ENCODE measurements at regions not wholly inside any gene's neighbourhood (a gene's known extent, or its start where the extent isn't known, plus 50 kb on each side); places are given as distances from the start of the nearest gene placed in this dataset.
"Not testable (repeated sequence)": the region's sequence is repeated elsewhere in the genome, so short reads cannot be mapped to it uniquely, and the experiment has no call there.

- no peak for DNase-seq (ENCODE audit: low read depth)
Observed at GRCh38 chr7:109751241-109751640, 1181.6 kb downstream of the DNAJB9 start.

DNA sequence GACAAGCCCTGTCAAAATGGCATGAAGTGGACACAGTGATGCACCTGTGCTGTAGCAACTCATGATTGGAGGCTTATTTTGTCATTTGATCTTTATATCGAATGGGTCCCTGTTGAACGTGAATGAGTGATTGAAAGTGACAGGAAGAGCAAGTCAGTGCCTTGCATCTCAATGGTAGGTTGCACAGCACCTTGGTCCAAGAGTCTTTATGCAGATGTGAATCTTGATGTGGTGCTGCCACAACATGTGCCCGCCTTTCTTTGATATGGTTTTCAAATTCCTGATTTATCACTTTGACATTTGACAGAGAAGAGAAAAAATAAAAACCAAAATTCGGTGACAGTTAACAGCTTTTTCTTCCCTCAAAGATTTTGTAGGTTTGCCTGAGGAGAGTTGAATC is 1182.4 kb downstream of the DNAJB9 start:
- DNase-seq (ENCODE audit: low read depth), result no peak

- no peak for DNase-seq (ENCODE audit: low read depth)
Observed at GRCh38 chr7:109757713-109758112, 1188.0 kb downstream of the DNAJB9 start.

DNA sequence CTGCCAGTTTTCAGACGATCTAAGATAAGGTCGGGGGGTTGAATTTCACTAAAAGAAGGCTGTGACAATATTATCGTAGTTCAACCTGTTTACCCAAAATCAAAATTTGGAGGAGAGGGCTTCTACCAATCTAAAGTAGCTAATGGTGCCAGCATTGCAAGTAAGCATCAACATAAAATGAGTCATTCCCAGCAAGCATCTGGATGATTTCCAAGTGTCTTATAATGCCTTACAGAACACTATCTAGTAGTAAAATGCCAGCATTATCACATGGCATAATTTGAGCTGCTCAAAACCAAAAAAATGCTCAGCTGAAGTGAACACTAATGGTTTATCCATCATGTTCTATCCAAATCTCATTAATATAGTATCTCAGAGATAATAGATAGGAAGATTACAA is 1193.9 kb downstream of the DNAJB9 start:
- DNase-seq (ENCODE audit: low read depth), result peak; percentile 13

GRCh38 chr7:109772161-109772560 is 1202.5 kb downstream of the DNAJB9 start:
- DNase-seq (ENCODE audit: low read depth), result no peak

- DNase-seq (ENCODE audit: low read depth), result no peak
Observed at GRCh38 chr7:109782806-109783205, 1213.1 kb downstream of the DNAJB9 start.

- DNase-seq (ENCODE audit: low read depth), result no peak
Observed at GRCh38 chr7:109806548-109806947, 1236.9 kb downstream of the DNAJB9 start.

- DNase-seq (ENCODE audit: low read depth), result no peak
Observed at GRCh38 chr7:109821156-109821555, 1251.5 kb downstream of the DNAJB9 start.

DNA sequence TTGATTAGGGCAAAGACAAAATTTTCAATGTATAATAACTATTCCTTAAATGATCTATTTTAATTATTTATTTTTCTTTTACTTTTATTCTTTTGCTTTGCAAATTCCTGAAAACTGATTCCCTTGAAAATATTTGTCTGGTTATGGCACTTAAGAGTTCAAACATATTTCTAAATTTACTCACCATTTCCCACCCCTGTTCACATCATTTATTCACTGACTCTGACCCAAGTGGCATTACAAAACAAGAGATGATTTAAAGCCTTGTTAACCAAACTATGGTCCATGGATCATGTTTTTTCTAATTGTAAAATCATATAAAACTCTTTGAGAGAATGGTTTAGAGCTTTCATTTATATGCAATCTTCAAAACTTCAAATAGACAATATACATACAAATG is 1256.1 kb upstream of the LRRN3 start:
- no peak for DNase-seq (ENCODE audit: low read depth)

- no peak for DNase-seq (ENCODE audit: low read depth)
Observed at GRCh38 chr7:109835577-109835976, 1255.3 kb upstream of the LRRN3 start.

GRCh38 chr7:109836016-109836415 is 1254.9 kb upstream of the LRRN3 start:
- no peak for DNase-seq (ENCODE audit: low read depth)

GRCh38 chr7:109842386-109842785 is 1248.5 kb upstream of the LRRN3 start:
- DNase-seq (ENCODE audit: low read depth), result no peak

DNA sequence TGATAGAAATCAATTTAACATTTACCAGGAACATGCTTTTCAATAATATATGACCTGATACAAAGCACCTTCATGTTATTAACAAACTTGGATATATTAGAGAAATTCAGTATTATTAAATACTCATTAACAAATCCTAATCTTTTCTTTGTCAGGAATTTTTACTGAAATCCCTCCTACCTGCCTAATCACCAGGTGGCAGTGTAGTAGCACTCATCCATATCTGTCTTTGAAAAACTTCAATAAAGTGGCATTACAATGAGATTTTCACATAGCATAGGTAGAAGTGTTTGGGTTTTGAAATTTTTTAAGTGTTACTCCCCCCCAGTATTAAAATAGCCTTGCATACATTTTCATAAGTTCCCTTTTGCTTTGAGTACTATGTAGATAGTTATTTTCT is 1246.6 kb upstream of the LRRN3 start:
- no peak for DNase-seq (ENCODE audit: low read depth)

- no peak for DNase-seq (ENCODE audit: low read depth)
Observed at GRCh38 chr7:109864230-109864629, 1226.7 kb upstream of the LRRN3 start.

DNA sequence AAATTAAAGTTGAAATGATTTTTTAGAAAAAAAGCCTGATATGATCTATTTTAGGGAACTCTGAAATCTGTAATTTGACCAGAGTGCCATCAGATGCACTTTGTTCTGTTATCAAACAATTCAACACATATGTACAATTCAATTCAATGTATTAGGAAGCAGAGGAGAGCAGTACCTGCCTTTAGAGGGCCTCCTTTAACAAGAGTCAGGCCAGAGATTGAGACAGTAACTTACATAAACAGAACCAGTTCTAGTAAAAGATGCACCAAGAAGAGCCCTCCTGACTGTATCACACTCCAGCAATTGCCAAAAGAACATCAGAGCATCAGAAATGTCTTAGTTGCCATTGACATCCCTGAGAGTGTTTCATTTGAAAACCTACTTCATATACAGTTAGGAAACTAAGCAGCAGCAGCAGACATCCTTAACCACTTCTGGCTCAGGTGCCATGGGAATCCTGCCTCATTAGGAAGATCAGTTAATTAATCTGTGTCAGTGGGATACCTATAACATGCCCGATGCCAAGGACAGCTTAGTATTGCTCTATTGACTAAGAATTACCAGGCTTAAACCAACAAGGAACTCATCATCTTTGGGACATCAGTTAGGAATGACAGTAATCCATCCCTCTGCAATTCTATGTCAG is 1222.6 kb upstream of the LRRN3 start:
- DNase-seq (ENCODE audit: low read depth), result no peak

DNA sequence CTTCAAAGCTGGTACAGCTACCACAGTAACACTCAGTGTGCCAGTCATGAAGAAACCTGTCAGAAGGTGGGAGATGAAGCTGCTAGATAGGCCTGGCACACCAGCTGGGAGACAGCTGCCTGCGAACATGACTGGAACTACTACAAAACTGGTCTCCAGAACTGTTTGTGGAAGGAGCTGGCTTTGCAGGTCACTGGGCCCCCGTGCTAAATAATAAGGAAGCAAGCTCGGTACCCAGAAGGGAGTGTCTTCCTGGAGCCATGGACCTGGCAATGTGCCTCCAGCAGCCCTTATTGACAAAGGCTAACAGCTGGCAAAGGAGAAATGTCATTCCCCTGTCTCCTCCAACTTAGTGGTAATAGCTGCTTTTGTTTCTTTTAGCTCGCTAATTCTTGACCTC is 1217.6 kb upstream of the LRRN3 start:
- no peak for DNase-seq (ENCODE audit: low read depth)

DNA sequence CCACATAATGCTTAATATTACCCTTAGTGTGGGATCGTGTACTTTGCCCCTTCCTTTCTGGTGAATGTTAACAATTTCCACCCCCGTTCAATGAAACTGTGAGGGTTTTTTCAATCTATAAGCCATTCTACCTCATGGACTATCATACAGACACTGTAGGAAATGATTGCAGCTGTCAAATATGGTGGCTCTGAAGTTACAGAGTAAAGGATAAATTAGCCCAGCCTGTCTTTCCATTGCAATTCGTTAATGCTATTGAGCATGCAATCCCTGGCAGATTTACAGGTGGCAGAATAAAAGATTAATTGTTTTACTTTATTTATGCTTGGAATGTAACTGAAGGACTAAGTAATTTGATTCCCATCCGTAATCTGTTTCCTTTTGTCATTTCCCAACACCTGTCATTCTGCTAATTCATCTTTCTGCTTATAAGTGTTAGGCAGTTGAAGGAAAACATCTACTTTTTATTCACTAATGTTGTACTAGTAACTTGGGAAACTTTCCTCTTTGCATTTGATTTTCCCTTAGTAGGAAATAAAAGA is 1211.6 kb upstream of the LRRN3 start:
- DNase-seq (ENCODE audit: low read depth), result no peak

DNA sequence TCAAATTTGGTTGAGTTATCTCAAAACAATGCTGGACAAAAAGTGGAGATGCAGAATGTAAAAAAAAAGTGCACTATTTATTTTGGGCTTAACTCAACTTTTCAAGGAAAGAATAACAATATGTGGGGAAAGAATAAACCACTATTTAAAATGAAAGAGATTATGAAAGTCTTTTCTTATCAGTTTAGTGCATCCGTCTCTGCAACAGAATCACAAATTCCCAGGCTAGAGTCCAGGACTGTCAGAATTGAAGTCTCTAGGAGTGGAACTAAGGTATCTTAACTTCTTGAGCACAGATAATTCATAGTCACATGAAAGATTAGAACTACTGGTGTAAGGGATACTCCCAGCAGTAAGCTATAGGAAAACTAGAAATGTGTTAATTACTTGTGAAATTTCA is 1200.3 kb upstream of the LRRN3 start:
- DNase-seq (ENCODE audit: low read depth), result no peak

GRCh38 chr7:109893231-109893630 is 1197.7 kb upstream of the LRRN3 start:
- no peak for DNase-seq (ENCODE audit: low read depth)

DNA sequence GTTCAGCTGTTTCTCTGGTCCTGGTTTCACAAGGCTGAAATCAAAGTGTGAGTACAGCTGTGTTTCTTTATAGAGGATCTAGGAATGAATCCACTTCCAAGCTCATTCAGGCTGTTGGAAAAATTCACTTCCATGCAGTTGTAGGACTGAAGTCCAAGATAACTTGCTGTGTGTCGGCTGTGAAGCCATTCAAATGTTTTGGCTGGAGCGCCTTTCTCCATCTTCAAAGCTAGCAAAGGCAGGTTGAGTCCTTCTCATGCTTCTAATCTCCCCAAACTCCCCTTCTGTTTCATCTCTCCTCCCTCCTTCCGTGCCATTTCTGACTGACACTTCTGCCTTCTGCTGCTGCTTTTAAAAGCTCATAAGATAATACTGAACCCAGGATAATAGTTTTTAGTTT is 1195.4 kb upstream of the LRRN3 start:
- no peak for DNase-seq (ENCODE audit: low read depth)

DNA sequence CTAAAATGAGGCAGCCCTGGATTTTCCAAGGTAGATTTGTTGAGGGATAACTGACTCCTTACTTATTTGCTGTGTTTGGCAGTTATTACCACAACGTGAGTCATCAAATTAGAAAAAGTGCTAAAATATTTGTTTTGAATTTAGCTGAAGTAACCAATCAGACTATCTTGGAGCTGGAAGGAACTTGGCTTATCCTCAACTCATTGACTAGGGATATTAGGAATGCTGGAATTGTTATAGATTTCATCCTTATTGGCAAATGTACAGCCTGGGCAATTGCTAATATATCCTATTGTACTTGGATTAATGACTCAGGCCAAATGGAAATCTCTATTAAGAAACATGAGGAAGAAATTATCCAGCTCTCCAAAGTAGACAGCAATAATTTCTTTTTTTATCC is 1189.0 kb upstream of the LRRN3 start:
- no peak for DNase-seq (ENCODE audit: low read depth)

- DNase-seq (ENCODE audit: low read depth), result not testable (repeated sequence)
Observed at GRCh38 chr7:109905368-109906065, 1185.4 kb upstream of the LRRN3 start.

- no peak for DNase-seq (ENCODE audit: low read depth)
Observed at GRCh38 chr7:109915670-109916069, 1175.3 kb upstream of the LRRN3 start.

GRCh38 chr7:109926738-109927137 is 1164.2 kb upstream of the LRRN3 start:
- DNase-seq (ENCODE audit: low read depth), result no peak

All from RPMI7951 (cell line).